ENCODE measurements at regions not wholly inside any gene's neighbourhood (a gene's known extent, or its start where the extent isn't known, plus 50 kb on each side); places are given as distances from the start of the nearest gene placed in this dataset.

- Histone ChIP-seq H3K4me3 (ENCODE audit: low read depth, low read length) (no peak overlapping the region), H3K36me3 (ENCODE audit: control insufficient read depth, insufficient read depth, low read length) (no peaks in the 10 kb centered on the region), H3K27me3 (ENCODE audit: control insufficient read depth, insufficient read depth, low read length) (no peaks in the 10 kb centered on the region)
- DNase-seq (ENCODE audit: low read depth) (no peak), FAIRE-seq (no peak)
- TF ChIP-seq CTCF (IDR thresholded peaks at IDR 0.05; ENCODE audit: insufficient read depth, low read length, severe bottlenecking) = no peak
Measured at GRCh38 chrY:7924059-7924458, 1012.5 kb upstream of the AMELY start.

DNA sequence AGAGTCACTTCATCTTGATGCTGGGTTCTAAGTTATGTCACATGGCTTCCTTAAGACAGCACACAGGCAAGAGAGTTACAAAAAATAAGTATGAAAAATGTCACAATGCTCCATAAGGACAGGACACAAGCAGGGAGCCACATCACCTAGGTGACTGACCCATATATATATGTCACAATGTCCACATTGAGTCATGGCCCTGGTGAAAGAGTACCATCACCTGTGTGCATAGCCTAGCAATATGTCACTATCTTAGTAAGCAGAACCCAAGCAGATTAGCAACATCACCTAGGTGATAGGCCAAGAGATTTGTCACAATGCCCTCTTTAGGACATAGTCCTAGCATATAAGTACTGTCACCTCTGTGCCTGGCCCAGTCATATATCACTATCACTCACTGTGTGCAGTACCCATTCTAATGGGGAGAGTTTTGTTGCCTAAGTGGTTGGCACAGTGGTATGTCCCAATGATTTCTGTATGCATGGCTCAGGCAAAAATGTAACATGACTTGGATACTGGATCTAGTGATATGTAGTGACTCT, 1012.0 kb upstream of the AMELY start:
- DNase-seq (ENCODE audit: low read depth) (no peak), FAIRE-seq (no peak)
- Histone ChIP-seq H3K27me3 (ENCODE audit: control insufficient read depth, insufficient read depth, low read length) (no peaks in the 10 kb centered on the region), H3K36me3 (ENCODE audit: control insufficient read depth, insufficient read depth, low read length) (no peaks in the 10 kb centered on the region), H3K4me3 (ENCODE audit: low read depth, low read length) (no peak overlapping the region)
- no peak for TF ChIP-seq CTCF (IDR thresholded peaks at IDR 0.05; ENCODE audit: insufficient read depth, low read length, severe bottlenecking)

- H3K36me3 ChIP-seq (ENCODE audit: control insufficient read depth, insufficient read depth, low read length) = no peaks in the 10 kb centered on the region
- FAIRE-seq = no peak
- TF ChIP-seq CTCF (IDR thresholded peaks at IDR 0.05; ENCODE audit: insufficient read depth, low read length, severe bottlenecking) = no peak
- H3K4me3 ChIP-seq (ENCODE audit: low read depth, low read length) = no peak overlapping the region
- no peak for DNase-seq (ENCODE audit: low read depth)
- no peaks in the 10 kb centered on the region for H3K27me3 ChIP-seq (ENCODE audit: control insufficient read depth, insufficient read depth, low read length)
Measured at GRCh38 chrY:7920382-7920781, 1008.8 kb upstream of the AMELY start.

DNA sequence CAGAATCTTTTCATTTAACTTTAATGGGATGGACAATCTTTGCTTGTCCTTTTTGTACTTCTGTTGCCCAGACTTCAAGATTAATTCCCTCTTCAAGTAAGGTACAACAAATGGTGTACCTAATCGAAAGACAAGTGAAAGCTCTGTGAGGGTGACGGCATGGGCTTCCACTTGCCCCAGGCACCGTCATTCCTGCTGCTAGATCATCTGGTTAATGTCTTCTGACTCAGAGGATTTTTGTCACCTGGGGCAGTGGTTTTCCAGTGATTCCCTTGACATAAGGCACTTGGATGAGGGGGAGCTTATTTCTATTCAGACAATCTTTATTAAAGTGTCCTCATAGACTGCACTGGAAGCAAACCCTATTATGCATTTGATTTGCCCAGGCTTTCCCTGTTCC, 977.0 kb upstream of the AMELY start:
- Histone ChIP-seq H3K4me3 (ENCODE audit: low read depth, low read length) (no peak overlapping the region), H3K36me3 (ENCODE audit: control insufficient read depth, insufficient read depth, low read length) (no peaks in the 10 kb centered on the region), H3K27me3 (ENCODE audit: control insufficient read depth, insufficient read depth, low read length) (no peaks in the 10 kb centered on the region)
- no peak for DNase-seq (ENCODE audit: low read depth)
- TF ChIP-seq CTCF (IDR thresholded peaks at IDR 0.05; ENCODE audit: insufficient read depth, low read length, severe bottlenecking) = no peak
- no peak for FAIRE-seq

GRCh38 chrY:7881696-7882095, 970.1 kb upstream of the AMELY start:
- Histone ChIP-seq H3K36me3 (ENCODE audit: control insufficient read depth, insufficient read depth, low read length) (no peaks in the 10 kb centered on the region), H3K27me3 (ENCODE audit: control insufficient read depth, insufficient read depth, low read length) (no peaks in the 10 kb centered on the region), H3K4me3 (ENCODE audit: low read depth, low read length) (no peak overlapping the region)
- TF ChIP-seq CTCF (IDR thresholded peaks at IDR 0.05; ENCODE audit: insufficient read depth, low read length, severe bottlenecking) = no peak
- FAIRE-seq (no peak), DNase-seq (ENCODE audit: low read depth) (peak; percentile 76)

- FAIRE-seq = no peak
- no peak for TF ChIP-seq CTCF (IDR thresholded peaks at IDR 0.05; ENCODE audit: insufficient read depth, low read length, severe bottlenecking)
- H3K36me3 ChIP-seq (ENCODE audit: control insufficient read depth, insufficient read depth, low read length) = no peaks in the 10 kb centered on the region
- no peak for DNase-seq (ENCODE audit: low read depth)
- H3K4me3 ChIP-seq (ENCODE audit: low read depth, low read length) = no peak overlapping the region
- H3K27me3 ChIP-seq (ENCODE audit: control insufficient read depth, insufficient read depth, low read length) = no peaks in the 10 kb centered on the region
Measured at GRCh38 chrY:7879245-7879644, 967.7 kb upstream of the AMELY start.
